H1 (cell line): ENCODE measurements at regions not wholly inside any gene's neighbourhood (a gene's known extent, or its start where the extent isn't known, plus 50 kb on each side); places are given as distances from the start of the nearest gene placed in this dataset.

Experiments
- CTCF ChIA-PET: fragments of 300-600 bp; sonication (Branson Sonifier 250); formaldehyde crosslinking; loops from one replicate; lab custom pipeline; 2021; ENCODE audit not compliant: partially characterized antibody; lab: Charles Lee
- POLR2A ChIA-PET: fragments of 300-600 bp; sonication (Branson Sonifier 250); formaldehyde crosslinking; loops from one replicate; lab custom pipeline; 2021; ENCODE audit warnings: inconsistent platforms; ENCODE audit not compliant: partially characterized antibody; lab: Charles Lee
- DNase-seq, 2 experiments: peaks; one replicate each; pipeline versions ENCODE4 v3.0.0 to v3.0.0-alpha.2; 2010 to 2022; ENCODE audit warnings: low spot score in 2 of 2, low read depth in 1 of 2, mixed read lengths in 1 of 2
- FAIRE-seq: peaks from 2 replicates; lab custom pipeline; 2011; peaks lifted over from hg19 to GRCh38; lab: Jason Lieb, UNC
- H2AFZ ChIP-seq: 2 replicates; pipeline ENCODE4 v1.8.1; 2012; ENCODE audit warnings: low read length, inconsistent platforms
- H2AK5ac ChIP-seq: 2 replicates; pipeline ENCODE4 v1.6.1; 2013; ENCODE audit warnings: low read depth, low read length
- H2BK120ac ChIP-seq: replicated peaks from 2 replicates; pipeline ENCODE3; 2013; ENCODE audit warnings: low read depth, low read length, inconsistent platforms
- H2BK12ac ChIP-seq: 2 replicates; pipeline ENCODE4 v1.6.1; 2013; ENCODE audit warnings: low read depth, low read length
- H2BK15ac ChIP-seq: 2 replicates; pipeline ENCODE4 v1.6.1; 2013; ENCODE audit warnings: low read length
- H2BK20ac ChIP-seq: 2 replicates; pipeline ENCODE4 v1.6.1; 2013; ENCODE audit warnings: low read length
- H2BK5ac ChIP-seq: 2 replicates; pipeline ENCODE4 v1.6.1; 2013; ENCODE audit warnings: low read depth, low read length
- H3K14ac ChIP-seq: 2 replicates; pipeline ENCODE4 v1.6.1; 2013; ENCODE audit warnings: inconsistent platforms; ENCODE audit not compliant: insufficient read length
- H3K18ac ChIP-seq: 2 replicates; pipeline ENCODE4 v1.6.1; 2013; ENCODE audit warnings: low read length; ENCODE audit errors: extremely low read depth
- H3K23ac ChIP-seq: 2 replicates; pipeline ENCODE4 v1.6.1; 2013; ENCODE audit warnings: inconsistent platforms; ENCODE audit not compliant: insufficient read length
- H3K23me2 ChIP-seq: 2 replicates; pipeline ENCODE4 v1.6.1; 2013; ENCODE audit warnings: low read depth, low read length
- H3K27ac ChIP-seq: 2 replicates; pipeline ENCODE4 v1.6.1; 2011; ENCODE audit warnings: low read depth, low read length, inconsistent platforms
- H3K27me3 ChIP-seq, 4 experiments: replicated peaks in 1 of 4; 1 replicate in 1 of 4; 2 replicates in 3 of 4; pipeline versions ENCODE4 v1.6.1 to v1.8.1; 2011 to 2013; ENCODE audit warnings: low read length in 3 of 4, mild to moderate bottlenecking in 3 of 4, inconsistent platforms in 2 of 4, mixed read lengths in 2 of 4, moderate library complexity in 1 of 4; ENCODE audit not compliant: control insufficient read depth in 3 of 4, insufficient read depth in 3 of 4; ENCODE audit errors: extremely low read depth in 1 of 4
- H3K36me3 ChIP-seq, 4 experiments: 2 replicates each; pipeline versions ENCODE4 v1.6.1 to v1.8.1; 2011 to 2013; ENCODE audit warnings: mild to moderate bottlenecking in 4 of 4, low read length in 3 of 4, moderate library complexity in 2 of 4, control low read depth in 1 of 4, inconsistent platforms in 1 of 4; ENCODE audit not compliant: insufficient read depth in 4 of 4, control insufficient read depth in 2 of 4
- H3K4ac ChIP-seq: replicated peaks from 2 replicates; pipeline ENCODE3; 2013; ENCODE audit warnings: low read length, low read depth, mixed read lengths, inconsistent platforms; ENCODE audit not compliant: insufficient read length
- H3K4me1 ChIP-seq, 4 experiments: replicated peaks in 1 of 4; 1 replicate in 1 of 4; 2 replicates in 3 of 4; pipeline versions ENCODE4 v1.6.1 to v1.8.1; 2011 to 2013; ENCODE audit warnings: low read length in 3 of 4, inconsistent platforms in 2 of 4, mixed read lengths in 1 of 4; ENCODE audit not compliant: insufficient read depth in 4 of 4, control insufficient read depth in 3 of 4
- H3K4me2 ChIP-seq, 2 experiments: 2 replicates each; pipeline versions ENCODE4 v1.6.1 to v1.8.1; 2011 to 2013; ENCODE audit warnings: low read depth in 2 of 2, low read length in 2 of 2, control low read depth in 1 of 2, inconsistent platforms in 1 of 2, mild to moderate bottlenecking in 1 of 2; ENCODE audit not compliant: insufficient read depth in 1 of 2
- H3K4me3 ChIP-seq, 4 experiments: fragments of 200-600, 300-600 bp in 1 of 4; sonication (generic), shearing (Covaris generic), sonication (Bioruptor Twin) in 1 of 4; 2 replicates each; pipeline versions ENCODE4 v1.5.1 to v1.8.1; 2011 to 2016; ENCODE audit warnings: low read length in 4 of 4, low read depth in 3 of 4, control low read depth in 2 of 4, inconsistent platforms in 2 of 4, mild to moderate bottlenecking in 2 of 4, mixed read lengths in 1 of 4, moderate library complexity in 1 of 4; ENCODE audit not compliant: insufficient read depth in 2 of 4; ENCODE audit errors: extremely low read depth in 1 of 4
- H3K56ac ChIP-seq: replicated peaks from 2 replicates; pipeline ENCODE3; 2013; ENCODE audit warnings: low read depth, mild to moderate bottlenecking, mixed read lengths, low read length, inconsistent platforms; ENCODE audit not compliant: insufficient read length
- H3K79me1 ChIP-seq: 2 replicates; pipeline ENCODE4 v1.6.1; 2013; ENCODE audit warnings: low read depth, low read length, control low read depth
- H3K79me2 ChIP-seq, 2 experiments: 2 replicates each; pipeline versions ENCODE4 v1.6.1 to v1.8.1; 2012 to 2013; ENCODE audit warnings: low read length in 2 of 2, mild to moderate bottlenecking in 2 of 2, inconsistent platforms in 1 of 2; ENCODE audit not compliant: insufficient read depth in 2 of 2, control insufficient read depth in 1 of 2
- H3K9ac ChIP-seq, 4 experiments: replicated peaks in 1 of 4; 1 replicate in 1 of 4; 2 replicates in 3 of 4; pipeline versions ENCODE4 v1.6.1 to v1.8.1; 2011 to 2013; ENCODE audit warnings: low read depth in 3 of 4, low read length in 3 of 4, control low read depth in 2 of 4, mild to moderate bottlenecking in 2 of 4, moderate library complexity in 2 of 4, inconsistent platforms in 1 of 4; ENCODE audit errors: extremely low read depth in 1 of 4
- H3K9me3 ChIP-seq, 2 experiments: 2 replicates each; pipeline versions ENCODE4 v1.6.1 to v1.8.1; 2012 to 2013; ENCODE audit warnings: mild to moderate bottlenecking in 2 of 2, moderate library complexity in 2 of 2, control low read depth in 1 of 2, inconsistent platforms in 1 of 2, low read depth in 1 of 2, low read length in 1 of 2, mixed read lengths in 1 of 2; ENCODE audit not compliant: insufficient read depth in 2 of 2
- H4K20me1 ChIP-seq, 2 experiments: replicated peaks in 1 of 2; 2 replicates each; pipeline versions ENCODE3 to v1.8.1; 2011 to 2013; ENCODE audit warnings: inconsistent platforms in 2 of 2, low read length in 2 of 2, mild to moderate bottlenecking in 1 of 2; ENCODE audit not compliant: insufficient read depth in 2 of 2, control insufficient read depth in 1 of 2
- H4K5ac ChIP-seq: 2 replicates; pipeline ENCODE4 v1.6.1; 2013; ENCODE audit warnings: low read length, low read depth, mixed read lengths, inconsistent platforms; ENCODE audit not compliant: insufficient read length
- H4K8ac ChIP-seq: 2 replicates; pipeline ENCODE4 v1.8.0; 2013; ENCODE audit warnings: mild to moderate bottlenecking, moderate library complexity, low read length, inconsistent platforms; ENCODE audit not compliant: insufficient read depth; ENCODE audit errors: extremely low read depth
- H4K91ac ChIP-seq: replicated peaks from 2 replicates; pipeline ENCODE3; 2013; ENCODE audit warnings: low read length, mixed read lengths, inconsistent platforms; ENCODE audit not compliant: insufficient read length
- BRCA1 ChIP-seq: IDR thresholded peaks from 2 replicates; pipeline ENCODE4 v1.6.1; 2012; ENCODE audit warnings: low read depth, low read length, improper control_type of control experiment
- CBX8 ChIP-seq: fragments of 300-800, 300-1000 bp; sonication (generic); IDR thresholded peaks from 2 replicates; pipeline ENCODE4 v1.7.1; 2016; ENCODE audit warnings: low read depth, low read length, borderline replicate concordance
- EZH2 ChIP-seq: fragments of 200-600 bp; sonication (generic); IDR thresholded peaks from 2 replicates; pipeline ENCODE4 v1.7.1; 2012; ENCODE audit warnings: low read depth, mild to moderate bottlenecking, moderate library complexity, low read length, inconsistent platforms; ENCODE audit not compliant: severe bottlenecking
- JUN ChIP-seq: IDR thresholded peaks from 2 replicates; pipeline ENCODE4 v1.6.1; 2011; ENCODE audit warnings: low read depth, mild to moderate bottlenecking, improper control_type of control experiment, low read length
- JUND ChIP-seq: IDR thresholded peaks from 2 replicates; pipeline ENCODE4 v1.6.1; 2011; ENCODE audit warnings: mild to moderate bottlenecking, improper control_type of control experiment, low read length
- POLR2A ChIP-seq, 2 experiments: IDR thresholded peaks; 1 replicate in 1 of 2; 2 replicates in 1 of 2; pipeline ENCODE4 v1.6.1; 2011; ENCODE audit warnings: low read depth in 2 of 2, low read length in 2 of 2, mild to moderate bottlenecking in 2 of 2; ENCODE audit errors: control extremely low read depth in 1 of 2
- SIRT6 ChIP-seq: IDR thresholded peaks from one replicate; pipeline ENCODE4 v1.7.1; 2012; ENCODE audit warnings: low read length, inconsistent platforms
- SP2 ChIP-seq: IDR thresholded peaks from 2 replicates; pipeline ENCODE4 v1.6.1; 2012; ENCODE audit warnings: mild to moderate bottlenecking, low read length, inconsistent platforms
- SP4 ChIP-seq: IDR thresholded peaks from 2 replicates; pipeline ENCODE4 v1.6.1; 2012; ENCODE audit warnings: low read length, inconsistent platforms
- WGBS, 2 experiments: shearing (Covaris generic) in 1 of 2; methylation state at CpG; one replicate each; pipeline versions ENCODE4 v1.1.6 to v1.1.7; 2013 to 2015; ENCODE audit warnings: low lambda C conversion rate in 2 of 2, mixed read lengths in 2 of 2, inconsistent platforms in 1 of 2, low coverage in 1 of 2, missing lambda C conversion rate in 1 of 2; ENCODE audit not compliant: insufficient replicate concordance in 2 of 2, insufficient coverage in 1 of 2, insufficient read length in 1 of 2; ENCODE audit errors: extremely low coverage in 1 of 2, missing lambda C conversion rate in 1 of 2; 5-methylcytosine and 5-hydroxymethylcytosine counted together
- TF ChIP-seq, protein P1 (sequence below): IDR thresholded peaks from 2 replicates; pipeline ENCODE4 v1.6.1; 2012; ENCODE audit warnings: inconsistent platforms
- TF ChIP-seq, protein P2 (sequence below): IDR thresholded peaks from 2 replicates; pipeline ENCODE4 v1.6.1; 2012; ENCODE audit warnings: inconsistent platforms

DNA sequence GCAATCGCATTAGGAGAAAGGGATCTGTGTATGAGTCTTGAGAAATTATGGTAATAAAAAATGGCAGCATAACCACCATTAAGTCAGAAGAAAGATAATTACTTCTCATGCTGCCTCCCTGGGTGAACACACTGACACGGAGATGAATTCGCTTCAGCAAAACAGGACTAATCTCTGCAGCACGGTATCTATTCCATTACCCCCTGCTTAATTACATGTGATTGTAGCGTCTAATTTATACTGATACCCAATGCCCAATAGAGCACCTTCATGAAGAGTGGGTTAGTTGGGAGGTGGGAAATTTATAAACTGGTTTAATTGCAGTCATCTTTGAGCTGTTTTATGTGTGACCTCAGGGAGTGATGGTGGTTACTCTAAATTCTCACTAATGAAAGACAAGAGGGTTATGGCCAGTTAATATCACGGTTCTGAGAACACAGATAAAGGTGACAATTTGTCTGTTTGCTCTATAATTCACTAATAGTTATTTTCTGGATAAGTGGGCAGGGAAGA, 476.2 kb upstream of the SULF2 start:
- no peak overlapping the region for H3K4me3 ChIP-seq
- H3K27ac ChIP-seq, result no peak overlapping the region

More for the DNA sequence above, 476.2 kb upstream of the SULF2 start:
- DNase-seq (no peak), FAIRE-seq (no peak)
- no peak overlapping the region for H2AK5ac ChIP-seq
- H3K79me2 ChIP-seq, result no peaks in the 10 kb centered on the region
- H3K56ac ChIP-seq, result no peak overlapping the region
- no peak overlapping the region for H2BK20ac ChIP-seq
- H3K18ac ChIP-seq, result no peak overlapping the region
- H4K8ac ChIP-seq, result no peak overlapping the region
- H3K14ac ChIP-seq, result no peak overlapping the region
- no peak overlapping the region for H4K91ac ChIP-seq
- no peak overlapping the region for H2BK15ac ChIP-seq
- no peak overlapping the region for H3K23ac ChIP-seq
- TF ChIP-seq EZH2, result no peak
- TF ChIP-seq JUND, result no peak
- no peak for TF ChIP-seq SP2
- no peak for TF ChIP-seq SP4
- TF ChIP-seq, protein P1, sequence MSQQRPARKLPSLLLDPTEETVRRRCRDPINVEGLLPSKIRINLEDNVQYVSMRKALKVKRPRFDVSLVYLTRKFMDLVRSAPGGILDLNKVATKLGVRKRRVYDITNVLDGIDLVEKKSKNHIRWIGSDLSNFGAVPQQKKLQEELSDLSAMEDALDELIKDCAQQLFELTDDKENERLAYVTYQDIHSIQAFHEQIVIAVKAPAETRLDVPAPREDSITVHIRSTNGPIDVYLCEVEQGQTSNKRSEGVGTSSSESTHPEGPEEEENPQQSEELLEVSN, result no peak
- TF ChIP-seq JUN, result no peak
- no peak for TF ChIP-seq BRCA1
- no peak for TF ChIP-seq POLR2A (IDR thresholded peaks at IDR 0.05; ENCODE audit: control extremely low read depth in 1 of 2, low read depth in 2 of 2, low read length in 2 of 2)
- no peak for TF ChIP-seq CBX8
- TF ChIP-seq SIRT6, result no peak
- TF ChIP-seq, protein P2, sequence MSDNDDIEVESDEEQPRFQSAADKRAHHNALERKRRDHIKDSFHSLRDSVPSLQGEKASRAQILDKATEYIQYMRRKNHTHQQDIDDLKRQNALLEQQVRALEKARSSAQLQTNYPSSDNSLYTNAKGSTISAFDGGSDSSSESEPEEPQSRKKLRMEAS, result no peak
- no peak overlapping the region for H2BK5ac ChIP-seq
- peaks cover 0 to 6% of the 10 kb centered on the region in 2 experiments; a peak in 2 of 4 replicates for H3K9me3 ChIP-seq
- 91% methylated on average over 6 of the region's 6 CpGs; no CpG with 5 or more reads in 1 of the 2 experiments for WGBS, 2 experiments
- no peaks in the 10 kb centered on the region; a peak in 1 of 7 replicates for H3K4me1 ChIP-seq
- H2AFZ ChIP-seq, result no peak overlapping the region
- H3K4ac ChIP-seq, result no peak overlapping the region
- no peak overlapping the region for H2BK12ac ChIP-seq
- no peaks in the 10 kb centered on the region for H3K36me3 ChIP-seq
- H3K9ac ChIP-seq, result no peak overlapping the region
- CTCF ChIA-PET, result interaction anchor here (3.0 kb wide), 1 partner anchor 8 kb away, joined by 8 read pairs; no protein-coding TSS in a partner anchor
- H4K20me1 ChIP-seq, result no peaks in the 10 kb centered on the region
- no peak overlapping the region for H3K4me2 ChIP-seq
- no peaks in the 10 kb centered on the region for H3K23me2 ChIP-seq
- H2BK120ac ChIP-seq, result no peak overlapping the region
- POLR2A ChIA-PET, result no interaction called here
- H3K27me3 ChIP-seq, result no peaks in the 10 kb centered on the region; a peak in 2 of 7 replicates
- H4K5ac ChIP-seq, result no peak overlapping the region
- H3K79me1 ChIP-seq, result no peaks in the 10 kb centered on the region
